ENCODE measurements at regions not wholly inside any gene's neighbourhood (a gene's known extent, or its start where the extent isn't known, plus 50 kb on each side); places are given as distances from the start of the nearest gene placed in this dataset.
"Not testable (repeated sequence)": the region's sequence is repeated elsewhere in the genome, so short reads cannot be mapped to it uniquely, and the experiment has no call there.

DNA sequence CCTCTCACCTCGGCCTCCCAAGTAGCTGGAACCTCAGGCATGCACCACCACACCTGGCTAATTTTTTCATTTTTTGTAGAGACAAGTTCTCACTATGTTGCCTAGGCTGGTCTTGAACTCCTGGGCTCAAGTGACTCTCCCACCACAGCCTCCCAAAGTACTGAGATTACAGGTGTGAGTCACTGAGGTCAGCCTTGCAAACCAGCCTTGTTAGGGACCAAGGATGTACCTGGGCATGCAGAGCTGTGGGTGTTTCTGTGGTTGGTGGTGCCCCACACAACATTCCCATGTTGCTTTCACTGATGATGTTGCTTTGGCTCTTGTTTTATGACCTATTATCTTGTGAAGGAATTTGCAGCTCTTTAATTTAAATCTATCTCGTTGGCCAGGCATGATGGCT is 54.8 kb downstream of the OTUD1 start:
- no peak for DNase-seq

DNA sequence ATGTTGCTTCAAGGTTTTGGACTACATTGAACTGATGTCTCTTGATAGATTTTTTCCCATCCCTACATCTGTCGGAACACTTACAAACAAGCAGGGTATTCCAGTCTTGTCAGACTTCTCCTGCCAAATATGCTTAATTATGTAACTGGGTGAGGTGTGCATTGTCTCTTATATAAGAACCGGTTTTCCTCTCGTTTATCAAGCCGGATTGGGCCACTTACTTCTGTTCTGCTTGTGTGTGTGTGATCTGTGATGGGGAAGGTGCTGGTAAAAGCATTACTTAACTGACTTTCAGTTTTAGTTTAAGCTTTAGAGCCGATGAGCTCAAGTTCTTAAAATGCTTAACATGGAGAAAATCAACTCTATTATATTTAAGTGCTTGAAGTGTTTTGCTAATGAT is 57.9 kb downstream of the OTUD1 start:
- no peak for DNase-seq

DNA sequence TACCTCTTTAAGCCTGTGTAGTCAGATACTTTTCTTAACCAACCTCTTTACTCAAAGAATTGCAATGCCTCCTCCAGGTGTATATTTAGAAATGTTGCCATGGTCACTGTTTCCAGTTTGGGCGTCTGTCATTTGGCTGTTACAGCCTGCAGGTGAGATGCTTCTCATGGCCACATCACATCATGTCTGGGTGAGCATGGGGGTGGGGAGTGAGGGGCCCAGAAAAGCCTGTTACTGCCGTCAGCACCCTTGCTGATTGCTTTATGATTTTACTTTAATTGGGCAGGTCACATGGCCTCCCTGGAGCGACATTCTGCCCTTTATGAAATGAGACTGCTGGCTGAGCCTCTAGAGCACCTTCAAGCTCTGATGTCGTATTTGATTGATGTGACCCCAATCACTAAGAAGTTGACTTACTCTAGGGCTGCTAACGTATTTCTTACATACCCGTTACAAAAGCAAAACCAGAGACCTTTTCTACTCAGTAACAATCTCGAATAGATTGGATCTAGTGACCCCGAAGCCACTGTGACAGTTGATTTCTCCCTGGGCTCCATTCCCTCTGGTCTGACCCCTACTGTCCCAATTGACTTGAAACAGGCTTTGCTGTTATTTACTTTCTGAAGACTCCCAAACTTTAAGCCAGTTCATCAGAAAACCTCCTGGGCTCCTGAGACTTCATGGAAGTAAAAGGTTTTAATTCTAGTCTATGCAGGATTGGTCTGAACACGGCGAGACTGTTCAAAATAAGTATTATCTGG is 60.7 kb downstream of the OTUD1 start:
- DNase-seq = no peak

DNA sequence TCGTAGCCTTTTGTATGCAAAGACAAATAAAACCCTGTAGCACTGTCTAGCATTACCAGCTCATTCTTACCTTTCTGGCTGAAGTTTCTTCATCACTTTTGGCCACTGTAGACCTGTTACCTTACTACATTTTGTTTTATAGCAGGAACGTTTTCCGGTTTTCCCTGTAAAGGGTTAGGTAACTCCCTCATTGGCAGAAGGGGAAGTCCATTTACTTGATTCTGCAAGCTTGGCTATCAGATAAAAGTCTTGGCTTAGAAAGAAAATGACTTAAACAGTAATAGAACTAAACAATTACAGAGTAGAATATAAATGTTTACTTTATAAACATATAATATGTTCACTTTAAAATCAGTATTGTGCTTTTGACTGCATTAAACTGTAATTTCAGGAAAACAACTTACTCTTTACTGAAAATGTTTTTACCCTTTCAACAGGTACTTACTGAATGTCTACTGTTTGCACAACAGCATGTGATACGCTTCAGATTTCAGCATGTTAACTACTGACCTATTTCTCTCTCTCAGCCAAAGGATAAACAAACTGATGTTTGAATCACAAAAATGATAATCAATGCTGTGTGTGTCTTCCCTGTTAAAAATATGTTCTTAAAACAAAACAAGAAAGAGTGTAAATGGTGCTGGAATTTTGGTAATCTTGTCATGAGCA is 67.1 kb downstream of the OTUD1 start:
- no peak for DNase-seq

DNA sequence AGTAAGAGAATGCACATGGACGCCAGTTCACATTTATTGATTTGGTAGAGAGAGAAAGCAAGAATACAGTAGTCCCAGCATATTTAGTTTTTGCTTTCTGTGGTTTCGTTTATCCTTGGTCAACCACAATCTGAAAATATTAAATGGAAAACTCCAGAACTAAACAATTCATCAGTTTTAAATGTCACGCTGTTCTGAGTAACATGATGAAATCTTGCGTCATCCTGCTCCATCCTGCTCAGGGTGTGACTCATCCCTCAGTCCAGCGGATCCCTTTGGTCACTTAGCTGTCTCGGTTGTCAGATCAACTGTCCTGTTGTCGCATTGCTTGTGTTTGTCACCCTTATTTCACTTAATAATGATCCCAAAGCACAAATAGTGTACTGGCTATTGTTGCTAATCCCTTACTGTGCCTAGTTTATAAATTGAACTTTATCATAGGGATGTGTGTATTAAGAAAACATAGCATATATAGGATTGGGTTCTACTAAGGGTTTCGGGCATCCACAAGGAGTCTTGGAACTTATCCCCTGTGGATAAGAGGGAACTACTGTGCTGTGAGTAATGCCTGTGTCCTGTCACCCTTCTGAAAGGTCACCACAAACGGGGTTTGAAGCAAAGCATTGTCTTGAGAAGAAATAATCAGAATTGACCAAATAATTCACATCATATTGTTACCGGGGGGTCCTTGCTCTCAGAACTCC is 73.6 kb downstream of the OTUD1 start:
- DNase-seq = no peak

DNA sequence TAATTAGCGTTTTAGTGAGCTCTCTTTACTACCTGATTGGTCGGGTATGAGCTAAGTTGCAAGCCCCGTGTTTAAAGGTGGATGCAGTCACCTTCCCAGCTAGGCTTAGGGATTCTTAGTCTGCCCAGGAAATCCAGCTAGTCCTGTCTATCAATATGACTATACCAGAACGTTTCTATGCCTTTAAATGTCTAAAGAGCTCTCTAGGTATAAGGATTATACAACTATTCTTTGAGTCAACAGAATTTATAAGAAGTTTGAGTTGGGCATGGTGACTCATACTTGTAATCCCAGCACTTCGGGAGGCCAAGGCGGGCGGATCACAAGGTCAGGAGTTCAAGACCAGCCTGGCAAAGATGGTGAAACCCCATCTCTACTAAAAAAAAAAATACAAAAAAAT is 74.7 kb downstream of the OTUD1 start:
- DNase-seq = not testable (repeated sequence)

DNA sequence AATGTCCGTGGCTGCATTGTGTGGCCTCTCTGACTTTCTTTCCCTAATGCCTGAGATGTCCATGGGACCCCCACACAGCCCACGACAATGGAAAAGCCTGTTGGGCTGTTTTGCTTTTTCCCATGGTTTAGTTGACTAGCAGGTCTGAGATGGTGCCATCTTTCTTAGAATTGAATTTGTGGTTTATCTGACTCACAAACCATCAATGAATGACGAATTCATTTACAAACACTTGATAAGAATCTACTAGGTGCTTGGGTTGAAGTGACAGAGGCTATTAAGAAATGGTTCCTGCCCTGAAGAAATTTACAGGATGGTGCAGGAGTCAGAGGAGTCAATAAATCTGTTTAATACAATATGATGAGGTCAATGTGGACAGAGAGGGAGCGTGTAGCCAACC is 75.4 kb downstream of the OTUD1 start:
- DNase-seq = no peak

DNA sequence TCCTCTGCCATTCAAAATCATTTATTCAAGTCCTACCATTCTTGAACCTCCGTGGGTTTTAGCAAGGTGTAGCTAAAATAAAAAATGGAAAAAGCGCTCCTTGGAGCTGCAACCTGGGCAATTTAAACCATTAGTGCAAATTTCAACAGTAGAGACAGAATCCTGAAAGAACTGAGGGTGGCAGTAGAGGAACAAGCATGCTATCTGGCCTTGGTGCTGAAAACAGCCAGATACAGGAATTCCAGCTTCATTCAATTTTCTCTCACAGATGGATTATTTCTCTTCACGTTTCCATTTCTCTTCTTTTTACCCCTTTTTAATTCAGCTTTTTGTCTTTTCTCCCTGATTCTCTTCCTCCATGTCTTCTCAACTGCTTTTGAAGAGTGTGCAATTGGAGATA is 77.7 kb downstream of the OTUD1 start:
- no peak for DNase-seq

DNA sequence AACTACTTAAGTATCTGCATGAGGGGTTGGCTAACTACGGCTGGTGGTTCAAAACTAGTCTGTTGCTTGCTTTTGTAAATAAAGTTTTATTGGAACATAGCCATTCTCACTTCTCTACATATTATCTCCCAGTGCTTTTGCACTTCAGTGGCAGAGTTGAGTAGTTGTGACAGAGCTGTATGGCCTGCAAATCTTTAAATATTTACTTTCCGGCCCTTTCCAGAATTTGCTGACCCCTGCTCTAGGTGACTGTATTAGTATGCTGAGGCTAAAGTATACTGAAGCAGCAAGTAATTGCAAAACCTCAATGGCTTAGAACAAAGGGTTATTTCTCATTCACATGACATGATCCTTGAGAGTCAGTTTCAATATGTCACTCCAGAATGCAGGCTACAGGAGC is 78.3 kb downstream of the OTUD1 start:
- no peak for DNase-seq

DNA sequence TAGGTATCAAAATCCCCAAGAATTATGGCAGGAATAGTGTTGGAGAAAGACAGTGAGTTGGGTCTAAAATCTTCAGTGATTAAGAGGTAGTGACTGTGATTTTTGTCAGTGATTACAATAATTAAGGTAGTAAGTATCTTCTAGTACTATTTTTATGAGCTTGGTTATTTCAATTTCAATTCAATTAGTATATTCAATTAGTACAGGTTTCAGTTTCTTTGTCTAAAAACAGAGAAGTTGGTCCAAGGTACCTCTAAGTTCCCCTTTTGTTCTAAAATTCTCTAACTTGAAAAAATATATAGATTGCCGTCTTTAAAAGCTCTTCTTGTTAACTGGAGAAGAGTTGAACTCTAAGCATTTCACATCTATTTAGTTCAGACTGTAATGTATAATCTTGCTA is 82.9 kb downstream of the OTUD1 start:
- DNase-seq = no peak

DNA sequence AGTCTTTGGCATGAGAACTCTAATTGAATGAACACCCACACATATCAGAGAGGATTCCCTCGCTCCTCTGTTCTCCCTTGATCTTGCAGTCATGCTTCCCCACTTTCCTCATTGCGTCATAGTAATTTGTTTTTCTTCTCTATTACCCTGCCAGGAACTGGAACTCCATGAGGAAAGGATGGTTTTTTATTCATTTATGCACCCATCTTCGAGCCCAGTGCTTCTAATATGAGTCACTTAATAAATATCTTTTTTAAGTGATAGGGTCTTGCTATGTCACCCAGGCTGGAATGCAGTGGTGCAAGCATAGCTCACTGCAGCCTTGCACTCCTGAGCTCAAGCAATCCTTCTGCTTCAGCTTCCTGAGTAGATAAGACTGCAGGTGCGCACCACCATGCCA is 83.5 kb downstream of the OTUD1 start:
- DNase-seq = no peak

DNA sequence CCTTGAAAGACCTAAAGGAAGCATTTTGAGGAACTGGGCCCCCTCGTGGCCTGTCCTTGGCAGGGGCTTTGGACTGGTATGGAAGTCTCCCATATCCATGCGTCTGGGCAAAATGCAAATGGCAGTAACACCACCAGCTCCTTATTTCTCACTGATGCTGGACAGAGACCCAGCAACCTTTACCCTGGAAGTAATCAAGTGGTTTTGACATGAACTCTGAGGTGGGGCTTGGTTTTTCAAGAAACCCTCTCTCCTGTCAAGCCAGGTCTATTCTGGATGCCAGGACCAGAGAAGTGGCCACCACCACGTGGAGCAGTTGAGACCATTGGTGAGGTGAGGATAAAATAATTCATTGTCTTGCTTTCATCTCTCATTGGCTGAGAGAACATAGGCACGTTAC is 84.4 kb downstream of the OTUD1 start:
- DNase-seq = no peak

DNA sequence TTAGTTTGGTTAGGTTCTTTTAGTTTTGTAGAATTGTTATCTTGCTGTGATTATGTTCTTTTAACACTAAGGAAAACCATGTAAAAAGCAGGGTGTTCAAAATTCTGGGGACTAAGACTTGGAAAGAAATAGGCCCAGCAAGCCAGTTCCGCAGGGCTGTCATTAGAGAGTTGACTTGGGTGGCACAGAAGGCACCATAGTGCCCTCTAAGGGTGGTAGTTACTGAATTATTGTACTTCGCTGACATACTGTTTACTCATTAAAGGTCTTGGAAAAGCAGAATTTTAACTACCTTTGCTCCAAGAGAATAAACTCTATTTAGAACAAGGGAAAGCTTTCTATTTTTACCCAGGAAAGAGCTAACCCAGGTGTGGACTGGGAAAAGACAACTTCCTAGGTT is 86.5 kb downstream of the OTUD1 start:
- no peak for DNase-seq

DNA sequence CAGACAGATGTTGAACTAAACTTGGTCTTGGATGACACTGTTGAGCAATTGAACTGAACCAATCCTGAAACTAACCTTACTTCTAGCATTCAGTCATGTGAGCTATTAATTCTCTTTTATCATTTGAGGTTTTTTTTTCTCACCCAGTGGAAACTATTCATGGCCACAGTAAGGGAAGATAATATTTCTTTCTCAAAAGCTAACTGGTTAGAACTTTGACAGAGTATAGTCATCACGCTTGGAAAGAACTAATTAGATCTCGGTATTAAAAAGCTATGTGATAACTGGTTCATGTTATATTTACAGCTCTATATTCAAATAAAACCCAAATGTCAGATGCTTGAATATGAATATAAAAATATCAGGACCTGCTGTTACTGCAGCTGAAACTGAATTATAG is 89.5 kb downstream of the OTUD1 start:
- no peak for DNase-seq

DNA sequence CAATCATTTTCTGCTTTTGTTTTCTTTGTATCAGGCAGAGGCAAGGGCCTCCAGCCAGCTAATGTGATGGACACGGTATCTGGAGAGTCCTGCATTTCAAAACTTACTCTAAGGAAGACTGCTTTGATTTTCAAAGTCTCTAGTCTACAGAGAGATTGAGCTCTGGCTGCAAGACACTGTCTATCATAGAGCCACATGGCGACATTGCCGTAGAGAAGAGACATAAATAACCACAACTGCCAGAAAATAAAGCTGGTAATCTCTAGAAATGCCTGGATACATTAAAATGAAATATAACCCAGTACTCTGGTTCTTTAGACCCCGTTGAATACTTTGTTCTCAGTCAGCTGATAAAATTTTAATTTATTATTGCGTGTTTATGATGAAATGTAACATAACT is 90.8 kb downstream of the OTUD1 start:
- DNase-seq = no peak

DNA sequence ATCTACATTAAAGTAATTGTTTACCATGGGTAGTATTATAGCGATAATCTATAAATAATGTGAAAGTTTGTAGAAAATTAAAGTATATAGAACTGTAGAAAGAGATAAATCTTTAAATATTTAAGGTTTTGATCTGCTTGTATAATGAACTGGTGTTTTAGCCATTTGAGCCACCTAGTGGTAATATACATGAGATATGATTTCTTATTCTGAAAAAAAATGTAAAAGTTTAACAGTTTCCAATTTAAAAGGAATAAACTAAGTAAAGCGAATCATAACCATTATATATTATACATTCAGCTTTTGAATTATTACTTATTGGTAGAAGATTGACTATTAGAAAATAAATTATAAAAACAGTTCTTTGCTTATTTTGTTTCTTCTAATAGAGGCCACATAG is 91.2 kb downstream of the OTUD1 start:
- no peak for DNase-seq

DNA sequence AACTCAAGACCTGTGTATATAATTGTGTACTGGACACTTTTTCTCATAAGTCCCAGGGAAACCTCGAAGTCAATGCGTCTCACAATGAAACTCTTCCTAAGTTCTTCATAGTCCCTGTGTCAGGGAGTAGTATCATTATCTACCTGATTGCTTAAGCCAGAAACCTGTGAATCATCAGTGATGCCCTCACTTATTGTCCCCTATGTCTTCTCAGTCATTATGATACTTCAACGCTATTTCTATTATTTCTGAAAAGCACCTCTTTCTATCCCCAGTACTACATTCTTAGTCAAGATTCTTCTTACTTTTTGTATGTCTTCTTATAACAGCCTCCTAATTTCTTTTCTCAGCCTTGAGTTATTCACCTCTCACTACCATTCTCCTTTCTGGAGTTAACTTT is 94.3 kb downstream of the OTUD1 start:
- DNase-seq = no peak

DNA sequence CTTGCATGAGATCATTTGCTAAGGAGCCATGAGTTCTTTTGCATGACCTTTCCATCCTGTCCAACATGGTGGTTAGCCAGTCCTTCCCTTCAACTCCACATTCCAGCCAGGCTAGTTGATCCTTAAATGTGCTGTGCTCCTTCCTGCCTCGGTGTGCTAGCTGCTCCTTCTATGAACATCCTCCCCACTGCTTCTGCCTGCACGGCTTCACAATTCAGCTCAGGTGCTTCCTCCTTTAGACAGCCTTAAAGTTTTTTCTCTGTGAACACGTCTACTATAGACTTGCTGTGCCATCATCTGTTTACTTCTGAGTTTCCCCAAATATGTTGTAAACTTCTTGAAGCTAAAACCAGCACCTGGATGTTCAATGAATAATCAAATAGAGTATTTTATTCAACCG is 95.5 kb downstream of the OTUD1 start:
- no peak for DNase-seq

DNA sequence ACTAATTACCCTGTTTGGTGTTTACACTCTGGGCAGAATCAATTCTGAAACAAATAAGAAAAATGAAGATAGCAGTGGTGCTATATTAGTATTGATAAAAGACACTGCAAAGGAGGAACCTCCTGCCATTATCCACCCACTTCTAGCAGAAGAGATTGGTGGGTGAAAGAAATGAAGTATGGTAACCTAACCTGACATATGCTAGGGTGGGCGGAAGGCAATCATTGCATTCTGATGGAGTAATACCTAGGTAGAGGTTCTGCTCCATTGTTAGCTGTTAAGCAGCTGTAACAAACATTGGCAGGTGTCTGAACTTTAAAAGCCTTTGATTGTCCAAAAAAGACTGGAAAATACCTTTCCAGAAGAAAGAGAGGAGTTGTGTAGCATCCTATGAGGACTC is 95.9 kb downstream of the OTUD1 start:
- DNase-seq = no peak

DNA sequence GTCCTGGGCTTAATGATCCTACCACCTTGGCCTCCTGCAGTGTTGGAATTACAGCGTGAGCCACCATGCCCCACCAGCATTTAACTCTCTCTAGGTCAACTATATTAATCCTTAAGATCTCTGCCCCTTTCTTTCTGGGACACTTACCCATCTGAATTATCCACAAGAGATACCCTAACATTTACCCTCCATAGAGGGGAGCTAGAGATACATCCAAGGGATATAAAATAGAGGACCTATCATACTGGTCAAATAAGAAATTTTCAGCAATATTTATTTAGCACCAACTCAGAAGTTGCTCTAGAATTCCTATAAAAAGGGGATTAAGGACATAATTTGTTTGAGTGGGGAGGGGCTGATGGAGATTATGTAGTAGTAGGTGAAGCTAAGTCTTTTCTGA is 96.5 kb downstream of the OTUD1 start:
- DNase-seq = no peak

DNA sequence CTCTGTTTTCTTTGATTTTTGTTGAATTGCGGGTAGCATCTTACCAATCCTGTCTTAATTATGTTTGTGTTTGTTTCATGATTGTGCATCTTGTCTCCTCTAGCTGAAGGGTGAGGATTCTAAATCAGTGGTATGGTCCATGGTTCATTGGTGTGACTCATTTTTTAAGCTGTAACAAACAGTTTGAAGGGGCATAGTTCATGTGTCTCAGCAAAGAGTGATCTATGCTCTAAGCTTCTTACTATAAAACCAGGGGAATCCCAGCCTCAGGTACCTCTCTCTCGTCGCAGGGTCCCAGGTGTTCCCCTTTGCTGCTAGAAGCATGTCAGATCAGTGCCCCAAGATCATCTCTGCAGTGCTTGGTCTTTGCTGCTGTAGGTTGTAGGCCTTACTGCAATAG is 100.1 kb downstream of the OTUD1 start:
- DNase-seq = no peak

DNA sequence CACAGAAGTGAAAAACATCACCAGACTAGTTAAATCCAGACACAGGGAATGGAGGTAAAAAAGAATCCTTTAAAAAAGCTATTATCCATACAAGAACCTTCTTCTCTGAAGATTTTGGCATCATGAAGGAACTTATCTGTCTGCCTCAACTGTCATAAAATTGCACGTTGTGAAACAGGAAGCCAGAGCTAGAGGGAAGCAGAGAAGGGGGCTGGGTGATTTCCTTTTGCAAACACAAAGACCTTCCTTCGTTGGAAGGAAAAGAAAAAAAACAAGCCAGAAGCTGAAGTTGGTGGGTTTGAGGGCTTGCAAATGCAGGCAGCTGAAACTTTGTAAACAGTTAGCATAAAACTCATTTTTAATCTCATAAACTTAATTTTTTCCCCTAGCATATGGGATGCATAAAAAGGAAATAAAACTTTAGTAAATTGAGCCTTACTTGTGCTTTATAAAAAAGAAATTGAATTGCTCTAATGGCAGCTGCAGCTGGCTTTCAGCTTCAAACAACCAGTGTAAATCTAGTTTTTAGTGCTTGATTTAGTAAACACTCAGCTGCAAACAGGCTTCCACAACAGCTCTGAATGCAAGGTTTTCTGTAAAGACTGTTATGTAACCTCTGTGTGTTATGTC is 101.6 kb downstream of the OTUD1 start:
- no peak for DNase-seq

DNA sequence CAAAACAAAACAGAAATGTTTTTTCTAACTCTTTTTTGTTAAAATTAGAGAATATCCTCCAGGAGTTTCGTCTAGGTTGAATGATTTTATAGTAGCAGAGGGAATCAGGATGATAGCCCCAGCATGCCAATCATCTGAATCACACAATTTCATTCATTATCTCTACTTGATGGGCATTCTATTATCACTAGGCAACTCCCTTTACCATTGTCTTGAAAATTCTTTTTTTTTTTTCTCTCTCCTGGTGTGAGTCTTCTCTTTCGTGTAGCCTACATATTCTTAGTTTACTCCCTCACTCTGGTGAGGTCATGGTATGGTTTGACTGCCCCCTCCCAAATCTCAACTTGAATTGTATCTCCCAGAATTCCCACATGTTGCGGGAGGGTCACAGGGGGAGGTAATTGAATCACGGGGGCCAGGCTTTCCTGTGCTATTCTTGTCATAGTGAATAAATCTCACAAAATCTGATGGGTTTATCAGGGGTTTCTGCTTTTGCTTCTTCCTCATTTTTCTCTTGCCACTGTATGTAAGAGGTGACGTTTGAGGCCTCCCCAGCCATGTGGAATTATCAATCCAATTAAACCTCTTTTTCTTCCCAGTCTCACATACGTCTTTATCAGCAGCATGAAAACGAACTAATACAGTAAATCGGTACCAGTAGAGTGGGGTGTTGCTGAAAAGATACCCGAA is 105.0 kb downstream of the OTUD1 start:
- DNase-seq = no peak
